C4-2B (cell line): ENCODE measurements at regions not wholly inside any gene's neighbourhood (a gene's known extent, or its start where the extent isn't known, plus 50 kb on each side); places are given as distances from the start of the nearest gene placed in this dataset.

ENCODE experiments used
- CTCF ChIP-seq: fragments of 450-650 bp; conservative IDR thresholded peaks from 2 replicates; pipeline ENCODE4 v1.5.1; 2017; ENCODE audit warnings: mild to moderate bottlenecking
- ZFX ChIP-seq: fragments of 450-650 bp; IDR thresholded peaks from 2 replicates; pipeline ENCODE4 v1.6.1; 2017

GRCh38 chrX:137425986-137426385 is 139.9 kb upstream of the ZIC3 start:
- no peak for TF ChIP-seq CTCF
- no peak for TF ChIP-seq ZFX
